ENCODE measurements at regions not wholly inside any gene's neighbourhood (a gene's known extent, or its start where the extent isn't known, plus 50 kb on each side); places are given as distances from the start of the nearest gene placed in this dataset.

DNA sequence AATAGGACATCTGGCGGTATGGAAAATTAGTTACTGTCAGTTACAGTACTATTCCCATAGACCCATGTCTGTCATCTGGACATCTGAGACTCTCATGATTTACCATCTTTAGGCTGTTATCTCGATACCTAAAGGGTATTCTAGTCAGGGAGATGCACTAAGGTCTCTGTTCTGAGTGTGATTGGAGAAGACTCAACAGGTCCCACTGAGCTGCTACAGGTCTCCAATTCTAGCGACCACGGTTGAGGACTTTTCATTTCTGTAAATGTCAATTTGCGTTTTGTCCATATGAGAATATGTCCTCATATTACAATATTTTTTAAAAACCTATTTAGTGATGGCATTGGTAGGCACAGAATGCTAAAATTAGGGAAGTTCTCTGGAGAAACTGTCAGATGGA, 1160.2 kb downstream of the TMEM121 start:
- no peak for TF ChIP-seq POLR2AphosphoS5 (IDR thresholded peaks at IDR 0.05; ENCODE audit: insufficient read depth, low read depth, low read length)
- TF ChIP-seq, protein P1, sequence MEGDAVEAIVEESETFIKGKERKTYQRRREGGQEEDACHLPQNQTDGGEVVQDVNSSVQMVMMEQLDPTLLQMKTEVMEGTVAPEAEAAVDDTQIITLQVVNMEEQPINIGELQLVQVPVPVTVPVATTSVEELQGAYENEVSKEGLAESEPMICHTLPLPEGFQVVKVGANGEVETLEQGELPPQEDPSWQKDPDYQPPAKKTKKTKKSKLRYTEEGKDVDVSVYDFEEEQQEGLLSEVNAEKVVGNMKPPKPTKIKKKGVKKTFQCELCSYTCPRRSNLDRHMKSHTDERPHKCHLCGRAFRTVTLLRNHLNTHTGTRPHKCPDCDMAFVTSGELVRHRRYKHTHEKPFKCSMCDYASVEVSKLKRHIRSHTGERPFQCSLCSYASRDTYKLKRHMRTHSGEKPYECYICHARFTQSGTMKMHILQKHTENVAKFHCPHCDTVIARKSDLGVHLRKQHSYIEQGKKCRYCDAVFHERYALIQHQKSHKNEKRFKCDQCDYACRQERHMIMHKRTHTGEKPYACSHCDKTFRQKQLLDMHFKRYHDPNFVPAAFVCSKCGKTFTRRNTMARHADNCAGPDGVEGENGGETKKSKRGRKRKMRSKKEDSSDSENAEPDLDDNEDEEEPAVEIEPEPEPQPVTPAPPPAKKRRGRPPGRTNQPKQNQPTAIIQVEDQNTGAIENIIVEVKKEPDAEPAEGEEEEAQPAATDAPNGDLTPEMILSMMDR (IDR thresholded peaks at IDR 0.05; ENCODE audit: extremely low read depth in 1 of 2, insufficient read depth in 1 of 2, low read depth in 1 of 2, low read length in 2 of 2) = no peak
- no peak for TF ChIP-seq EZH2 (IDR thresholded peaks at IDR 0.05; ENCODE audit: borderline replicate concordance, low read depth, low read length, severe bottlenecking)
- TF ChIP-seq JUN (IDR thresholded peaks at IDR 0.05; ENCODE audit: borderline replicate concordance, insufficient read depth, insufficient read length, low read depth) = no peak
- no peak for TF ChIP-seq MYC (IDR thresholded peaks at IDR 0.05; ENCODE audit: low read depth, low read length)
- no peak for TF ChIP-seq POLR2A (IDR thresholded peaks at IDR 0.05; ENCODE audit: low read depth, low read length)
- TF ChIP-seq, protein P2, sequence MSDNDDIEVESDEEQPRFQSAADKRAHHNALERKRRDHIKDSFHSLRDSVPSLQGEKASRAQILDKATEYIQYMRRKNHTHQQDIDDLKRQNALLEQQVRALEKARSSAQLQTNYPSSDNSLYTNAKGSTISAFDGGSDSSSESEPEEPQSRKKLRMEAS (IDR thresholded peaks at IDR 0.05; ENCODE audit: insufficient read depth, insufficient read length) = no peak

All from endothelial cell of umbilical vein (primary cell).